RWPE2 (cell line): ENCODE measurements at regions not wholly inside any gene's neighbourhood (a gene's known extent, or its start where the extent isn't known, plus 50 kb on each side); places are given as distances from the start of the nearest gene placed in this dataset.
A peak's percentile ranks its signal among the peaks of the same experiment; 100 is the strongest.

ENCODE experiments used
- ATAC-seq: fragments of 200-7000 bp; cut with Tn5 transposase; 3 replicates; pipeline ENCODE4 v1.9.1; 2021; ENCODE audit warnings: low read depth
- DNase-seq: peaks from one replicate; pipeline ENCODE4 v3.0.0-alpha.2; 2020; ENCODE audit warnings: low spot score
- H3K27ac ChIP-seq: fragments of 450-650 bp; 2 replicates; pipeline ENCODE4 v1.5.1; 2017; ENCODE audit warnings: mild to moderate bottlenecking; ENCODE audit not compliant: poor library complexity, severe bottlenecking
- H3K27me3 ChIP-seq: fragments of 250-450 bp; sonication (Bioruptor Pico); 2 replicates; pipeline ENCODE4 v1.5.1; 2021; ENCODE audit warnings: mild to moderate bottlenecking, moderate library complexity; ENCODE audit not compliant: insufficient read depth, poor library complexity, severe bottlenecking
- H3K36me3 ChIP-seq: fragments of 250-450 bp; sonication (Bioruptor Pico); 2 replicates; pipeline ENCODE4 v1.5.1; 2020; ENCODE audit warnings: low read depth, mild to moderate bottlenecking, moderate library complexity
- H3K4me1 ChIP-seq: fragments of 250-450 bp; sonication (Bioruptor Pico); 2 replicates; pipeline ENCODE4 v1.5.1; 2021; ENCODE audit warnings: mild to moderate bottlenecking, moderate library complexity; ENCODE audit not compliant: insufficient read depth, poor library complexity, severe bottlenecking
- H3K4me3 ChIP-seq: fragments of 250-450 bp; sonication (Bioruptor Pico); 2 replicates; pipeline ENCODE4 v1.5.1; 2021; ENCODE audit warnings: mild to moderate bottlenecking, moderate library complexity; ENCODE audit not compliant: severe bottlenecking
- H3K9me3 ChIP-seq: fragments of 250-450 bp; sonication (Bioruptor Pico); 2 replicates; pipeline ENCODE4 v1.5.1; 2021; ENCODE audit warnings: mild to moderate bottlenecking, moderate library complexity; ENCODE audit not compliant: severe bottlenecking
- CTCF ChIP-seq: fragments of 450-650 bp; IDR thresholded peaks from one replicate; pipeline ENCODE4 v1.5.1; 2017; ENCODE audit warnings: mild to moderate bottlenecking, moderate library complexity; ENCODE audit not compliant: poor library complexity, severe bottlenecking

- DNase-seq = peak; percentile 23
- TF ChIP-seq CTCF = no peak
These were observed 1211.8 kb upstream of the NUDT12 start for GRCh38 chr5:104774372-104774771.

GRCh38 chr5:104764197-104764596 lies 1201.6 kb upstream of the NUDT12 start:
- TF ChIP-seq CTCF = no peak
- DNase-seq (no peak), ATAC-seq (no peak)

More at GRCh38 chr5:104774372-104774771, 1211.8 kb upstream of the NUDT12 start:
- H3K4me1 ChIP-seq = no peaks in the 10 kb centered on the region
- H3K36me3 ChIP-seq = no peaks in the 10 kb centered on the region
- ATAC-seq = no peak
- H3K9me3 ChIP-seq = no peaks in the 10 kb centered on the region
- H3K27ac ChIP-seq = no peak overlapping the region
- no peaks in the 10 kb centered on the region for H3K27me3 ChIP-seq
- no peak overlapping the region for H3K4me3 ChIP-seq

GRCh38 chr5:104763216-104763615 lies 1200.6 kb upstream of the NUDT12 start:
- ATAC-seq (no peak), DNase-seq (no peak)
- H3K4me3 ChIP-seq = no peak overlapping the region
- H3K9me3 ChIP-seq = no peaks in the 10 kb centered on the region
- no peaks in the 10 kb centered on the region for H3K27me3 ChIP-seq
- H3K27ac ChIP-seq = no peak overlapping the region
- no peak for TF ChIP-seq CTCF
- no peaks in the 10 kb centered on the region for H3K4me1 ChIP-seq
- H3K36me3 ChIP-seq = no peaks in the 10 kb centered on the region

More at GRCh38 chr5:104764197-104764596, 1201.6 kb upstream of the NUDT12 start:
- Histone ChIP-seq H3K27ac (no peak overlapping the region), H3K36me3 (no peaks in the 10 kb centered on the region), H3K27me3 (no peaks in the 10 kb centered on the region), H3K4me1 (no peaks in the 10 kb centered on the region), H3K4me3 (no peak overlapping the region), H3K9me3 (no peaks in the 10 kb centered on the region)

- Histone ChIP-seq H3K9me3 (no peaks in the 10 kb centered on the region), H3K4me1 (no peaks in the 10 kb centered on the region), H3K27ac (no peak overlapping the region), H3K4me3 (no peak overlapping the region), H3K36me3 (no peaks in the 10 kb centered on the region), H3K27me3 (no peaks in the 10 kb centered on the region)
- TF ChIP-seq CTCF = no peak
- ATAC-seq (no peak), DNase-seq (no peak)
These were observed 1195.3 kb upstream of the NUDT12 start for GRCh38 chr5:104757915-104758314.

GRCh38 chr5:104755806-104756205 lies 1193.2 kb upstream of the NUDT12 start:
- H3K4me1 ChIP-seq = no peaks in the 10 kb centered on the region
- TF ChIP-seq CTCF = no peak
- H3K36me3 ChIP-seq = no peaks in the 10 kb centered on the region
- H3K27ac ChIP-seq = no peak overlapping the region
- DNase-seq (no peak), ATAC-seq (no peak)
- no peak overlapping the region for H3K4me3 ChIP-seq
- no peaks in the 10 kb centered on the region for H3K9me3 ChIP-seq
- no peaks in the 10 kb centered on the region for H3K27me3 ChIP-seq
